Sigmoid colon (tissue), 6 donors: ENCODE measurements at regions not wholly inside any gene's neighbourhood (a gene's known extent, or its start where the extent isn't known, plus 50 kb on each side); places are given as distances from the start of the nearest gene placed in this dataset.

Experiments used
- DNase-seq: peaks from one replicate; pipeline ENCODE4 v3.0.0-alpha.2; 2019
- H3K27ac ChIP-seq, 4 donors: fragments of 200-600 bp; sonication (generic); one replicate each; pipeline ENCODE4 v1.5.1; 2016 to 2019; ENCODE audit warnings: mild to moderate bottlenecking in 1 of 4
- H3K27me3 ChIP-seq, 3 donors: fragments of 200-600 bp; sonication (generic); one replicate each; pipeline ENCODE4 v1.5.1; 2019; ENCODE audit warnings: mild to moderate bottlenecking in 1 of 3
- H3K36me3 ChIP-seq, 4 donors: fragments of 200-600 bp; sonication (generic); one replicate each; pipeline ENCODE4 v1.5.1; 2016 to 2019
- H3K4me1 ChIP-seq, 4 donors: fragments of 200-600 bp; sonication (generic); one replicate each; pipeline ENCODE4 v1.5.1; 2017 to 2019
- H3K4me3 ChIP-seq, 4 donors: fragments of 200-600 bp; sonication (generic); one replicate each; pipeline ENCODE4 v1.5.1; 2017 to 2019; ENCODE audit warnings: mild to moderate bottlenecking in 2 of 4, moderate library complexity in 1 of 4
- H3K9me3 ChIP-seq, 4 donors: fragments of 200-600 bp in 3 of 4; sonication (generic) in 3 of 4; one replicate each; pipeline versions ENCODE4 v1.5.1 to v1.6.1; 2013 to 2019
- EP300 ChIP-seq, 4 donors: sonication (generic); formaldehyde crosslinking; IDR thresholded peaks; one replicate each; pipeline ENCODE4 v1.6.1; 2017; ENCODE audit warnings: antibody characterized with exemption in 4 of 4
- POLR2A ChIP-seq, 2 donors: fragments of 450-650 bp; IDR thresholded peaks; one replicate each; pipeline ENCODE4 v1.6.1; 2016; ENCODE audit warnings: antibody characterized with exemption in 2 of 2, mild to moderate bottlenecking in 2 of 2, moderate library complexity in 2 of 2
- POLR2AphosphoS5 ChIP-seq, 4 donors: sonication (generic); formaldehyde crosslinking; IDR thresholded peaks; one replicate each; pipeline ENCODE4 v1.6.1; 2017; ENCODE audit warnings: antibody characterized with exemption in 4 of 4
- WGBS, 2 donors: extraction: QIAGEN DNeasy Blood & Tissue Kit; methylation state at CpG; one replicate each; pipeline ENCODE4 v1.1.7; 2013; 5-methylcytosine and 5-hydroxymethylcytosine counted together
- intact Hi-C: fragments of 100-400 bp; cut with DNase I; formaldehyde crosslinking; loops from one replicate; pipeline ENCODE4 v1.15.1; 2023
- TF ChIP-seq, protein P1 (sequence below), 4 experiments: fragments of 450-650 bp in 3 of 4; fragments of 200-600 bp in 1 of 4; IDR thresholded peaks; one replicate each; pipeline ENCODE4 v1.5.1; 2016 to 2019; ENCODE audit warnings: antibody characterized with exemption in 4 of 4, mild to moderate bottlenecking in 3 of 4, moderate library complexity in 2 of 4
- donor health status: healthy with polysubstance abuse.
- donor health status: healthy.

DNA sequence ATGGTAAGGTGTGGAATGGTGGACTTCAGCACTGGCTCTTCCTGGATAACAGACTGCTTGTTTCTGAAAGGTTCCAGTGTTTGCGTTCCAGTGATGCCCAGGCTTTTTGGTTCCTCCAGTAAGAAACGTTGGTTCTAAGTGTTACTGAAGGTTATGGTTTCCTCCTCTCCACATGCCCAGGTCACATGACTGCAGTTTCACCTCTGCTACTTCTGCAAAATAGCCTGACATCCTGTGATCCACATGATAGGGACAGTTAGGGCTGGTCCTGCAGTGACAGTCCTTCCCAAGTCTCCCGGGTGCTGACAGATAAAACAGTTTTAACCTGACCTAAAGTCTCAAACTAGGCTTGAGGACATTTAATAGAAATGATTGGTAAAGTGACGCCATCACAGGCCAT lies 132.2 kb upstream of the CST7 start:
- H3K27me3 ChIP-seq = peaks cover 0 to 3% (median 0%) of the 10 kb centered on the region in 3 donors
- no peak overlapping the region for H3K4me3 ChIP-seq
- no peak for DNase-seq
- H3K27ac ChIP-seq = no peak overlapping the region
- intact Hi-C loops = no loop called here
- no peaks in the 10 kb centered on the region for H3K4me1 ChIP-seq
- WGBS, 2 donors = 34 to 47% methylated on average over 4 of the region's 4 CpGs
- H3K36me3 ChIP-seq = no peaks in the 10 kb centered on the region
- TF ChIP-seq POLR2A (IDR thresholded peaks at IDR 0.05) = no peak
- TF ChIP-seq EP300 (IDR thresholded peaks at IDR 0.05) = no peak
- TF ChIP-seq POLR2AphosphoS5 (IDR thresholded peaks at IDR 0.05) = no peak
- TF ChIP-seq, protein P1, sequence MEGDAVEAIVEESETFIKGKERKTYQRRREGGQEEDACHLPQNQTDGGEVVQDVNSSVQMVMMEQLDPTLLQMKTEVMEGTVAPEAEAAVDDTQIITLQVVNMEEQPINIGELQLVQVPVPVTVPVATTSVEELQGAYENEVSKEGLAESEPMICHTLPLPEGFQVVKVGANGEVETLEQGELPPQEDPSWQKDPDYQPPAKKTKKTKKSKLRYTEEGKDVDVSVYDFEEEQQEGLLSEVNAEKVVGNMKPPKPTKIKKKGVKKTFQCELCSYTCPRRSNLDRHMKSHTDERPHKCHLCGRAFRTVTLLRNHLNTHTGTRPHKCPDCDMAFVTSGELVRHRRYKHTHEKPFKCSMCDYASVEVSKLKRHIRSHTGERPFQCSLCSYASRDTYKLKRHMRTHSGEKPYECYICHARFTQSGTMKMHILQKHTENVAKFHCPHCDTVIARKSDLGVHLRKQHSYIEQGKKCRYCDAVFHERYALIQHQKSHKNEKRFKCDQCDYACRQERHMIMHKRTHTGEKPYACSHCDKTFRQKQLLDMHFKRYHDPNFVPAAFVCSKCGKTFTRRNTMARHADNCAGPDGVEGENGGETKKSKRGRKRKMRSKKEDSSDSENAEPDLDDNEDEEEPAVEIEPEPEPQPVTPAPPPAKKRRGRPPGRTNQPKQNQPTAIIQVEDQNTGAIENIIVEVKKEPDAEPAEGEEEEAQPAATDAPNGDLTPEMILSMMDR (IDR thresholded peaks at IDR 0.05) = no peak
- H3K9me3 ChIP-seq = no peaks in the 10 kb centered on the region

DNA sequence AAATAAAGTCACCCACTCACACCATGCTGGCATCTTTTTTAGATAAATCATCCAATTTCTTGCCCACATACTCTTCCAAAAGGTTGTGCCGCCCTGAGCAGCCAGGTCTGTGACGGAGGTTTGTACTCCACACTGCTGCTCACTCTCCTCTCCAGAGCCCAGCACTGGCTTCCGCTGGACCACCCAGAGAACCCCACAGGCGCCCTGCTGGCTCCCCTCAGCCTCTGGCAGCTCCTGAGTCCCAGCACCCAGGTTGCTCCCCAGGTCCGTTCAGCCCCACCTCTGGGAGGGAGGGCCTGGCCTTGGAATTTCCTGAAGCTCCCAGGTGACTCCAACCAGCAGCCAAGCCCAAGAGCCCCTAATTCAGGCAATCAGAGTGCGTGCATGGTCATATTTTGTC lies 131.7 kb upstream of the CST7 start:
- Histone ChIP-seq H3K9me3 (no peaks in the 10 kb centered on the region), H3K36me3 (no peaks in the 10 kb centered on the region), H3K4me1 (no peaks in the 10 kb centered on the region), H3K27ac (no peak overlapping the region), H3K4me3 (no peak overlapping the region), H3K27me3 (peaks cover 0 to 3% (median 0%) of the 10 kb centered on the region in 3 donors)
- TF ChIP-seq EP300 (IDR thresholded peaks at IDR 0.05) = no peak
- TF ChIP-seq POLR2A (IDR thresholded peaks at IDR 0.05) = no peak
- no peak for TF ChIP-seq POLR2AphosphoS5 (IDR thresholded peaks at IDR 0.05)
- TF ChIP-seq, protein P1 (IDR thresholded peaks at IDR 0.05) = no peak
- WGBS, 2 donors = 63 to 89% methylated on average over 6 of the region's 6 CpGs
- no peak for DNase-seq
- intact Hi-C loops = no loop called here

DNA sequence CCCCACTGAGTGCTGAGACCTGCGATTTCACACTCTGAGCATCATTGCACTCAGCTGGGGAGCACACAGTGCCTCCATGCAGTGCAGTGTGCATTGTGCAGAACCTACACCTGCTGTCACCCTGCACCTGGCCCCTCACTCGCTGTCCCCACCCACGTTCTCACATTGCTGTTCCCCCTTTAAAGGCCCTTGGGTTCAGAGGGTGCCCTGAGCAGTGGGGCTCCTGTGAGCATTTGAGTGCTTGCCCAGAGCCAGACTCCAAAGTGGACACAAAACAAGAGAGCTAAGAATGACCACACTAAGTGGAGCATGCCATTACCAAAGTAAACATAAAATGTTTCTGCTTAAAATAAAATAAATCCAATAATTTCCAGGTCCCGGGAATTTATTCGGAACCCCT lies 131.0 kb upstream of the CST7 start:
- Histone ChIP-seq H3K36me3 (no peaks in the 10 kb centered on the region), H3K4me3 (no peak overlapping the region), H3K9me3 (no peaks in the 10 kb centered on the region), H3K4me1 (no peaks in the 10 kb centered on the region), H3K27ac (no peak overlapping the region), H3K27me3 (peaks cover 0 to 3% (median 0%) of the 10 kb centered on the region in 3 donors)
- WGBS, 2 donors = 77 to 85% methylated on average over 5 of the region's 5 CpGs
- no peak for DNase-seq
- TF ChIP-seq POLR2A (IDR thresholded peaks at IDR 0.05) = no peak
- no peak for TF ChIP-seq POLR2AphosphoS5 (IDR thresholded peaks at IDR 0.05)
- TF ChIP-seq EP300 (IDR thresholded peaks at IDR 0.05) = no peak
- TF ChIP-seq, protein P1 (IDR thresholded peaks at IDR 0.05) = no peak
- intact Hi-C loops = no loop called here

DNA sequence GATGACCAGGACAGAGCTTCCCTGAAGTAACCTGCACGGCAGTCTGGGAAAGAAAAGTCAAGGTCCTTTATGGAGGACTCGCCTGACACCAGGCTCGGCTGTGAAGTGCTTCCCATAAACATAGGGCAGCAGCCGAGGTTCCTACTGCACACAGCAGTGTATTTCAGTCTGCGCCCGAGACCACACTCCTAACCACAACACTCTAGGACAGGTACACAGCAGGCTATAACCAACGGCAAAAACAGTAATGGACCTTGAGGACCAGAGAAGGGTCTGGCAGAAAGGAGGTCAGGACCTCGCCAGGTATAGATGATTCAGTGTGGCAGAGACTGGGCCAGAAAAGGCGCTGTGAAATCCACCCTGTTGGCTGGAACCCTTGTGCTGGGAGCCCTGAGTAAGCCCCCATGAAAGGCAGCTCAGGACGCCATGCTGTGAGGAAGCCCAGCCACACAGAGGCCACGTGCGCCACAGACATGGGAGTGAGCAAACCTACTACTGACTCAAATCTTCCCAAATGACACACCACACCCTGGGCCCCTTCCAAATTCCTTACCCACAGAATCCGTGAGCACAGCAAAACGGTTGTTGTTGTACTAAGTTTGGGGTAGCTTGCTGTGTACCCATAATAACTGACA lies 129.6 kb upstream of the CST7 start:
- Histone ChIP-seq H3K27me3 (peaks cover 0 to 3% (median 0%) of the 10 kb centered on the region in 3 donors), H3K9me3 (peaks cover 0 to 4% (median 0%) of the 10 kb centered on the region in 4 donors), H3K4me3 (no peak overlapping the region), H3K4me1 (no peaks in the 10 kb centered on the region), H3K27ac (no peak overlapping the region), H3K36me3 (no peaks in the 10 kb centered on the region)
- WGBS, 2 donors = 82 to 84% methylated on average over 14 of the region's 14 CpGs
- DNase-seq = no peak
- intact Hi-C loops = no loop called here
- TF ChIP-seq POLR2A (IDR thresholded peaks at IDR 0.05) = no peak
- TF ChIP-seq, protein P1 (IDR thresholded peaks at IDR 0.05) = no peak
- TF ChIP-seq POLR2AphosphoS5 (IDR thresholded peaks at IDR 0.05) = no peak
- no peak for TF ChIP-seq EP300 (IDR thresholded peaks at IDR 0.05)

DNA sequence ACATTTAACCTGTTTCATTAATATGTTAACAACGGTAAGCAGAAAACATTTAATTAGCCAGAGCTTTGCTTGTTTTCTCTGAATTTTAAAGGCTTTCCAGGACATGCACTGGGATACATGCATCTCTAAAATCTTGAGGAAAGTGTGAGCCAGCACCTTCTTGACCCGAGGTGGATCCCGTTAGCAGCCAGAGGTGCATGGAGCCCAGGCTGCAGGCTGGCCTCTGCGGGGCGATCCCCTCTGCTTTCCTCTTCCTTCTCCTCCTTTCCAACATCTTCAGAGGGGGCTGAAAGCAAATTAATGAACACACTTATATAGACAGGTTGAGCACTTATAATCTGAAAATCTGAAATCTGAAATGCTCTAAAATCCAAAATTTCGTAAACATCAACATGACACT lies 128.7 kb upstream of the CST7 start:
- DNase-seq = no peak
- H3K4me3 ChIP-seq = no peak overlapping the region
- peaks cover 0 to 5% (median 0%) of the 10 kb centered on the region in 4 donors for H3K9me3 ChIP-seq
- intact Hi-C loops = no loop called here
- H3K27me3 ChIP-seq = peaks cover 0 to 3% (median 0%) of the 10 kb centered on the region in 3 donors
- TF ChIP-seq, protein P1 (IDR thresholded peaks at IDR 0.05) = no peak
- TF ChIP-seq EP300 (IDR thresholded peaks at IDR 0.05) (no peak), POLR2AphosphoS5 (IDR thresholded peaks at IDR 0.05) (no peak), POLR2A (IDR thresholded peaks at IDR 0.05) (no peak)
- no peaks in the 10 kb centered on the region for H3K36me3 ChIP-seq
- 93 to 94% methylated on average over 6 of the region's 6 CpGs for WGBS, 2 donors
- H3K4me1 ChIP-seq = no peaks in the 10 kb centered on the region
- H3K27ac ChIP-seq = no peak overlapping the region
